SKM-1 (cell line): ENCODE measurements at regions not wholly inside any gene's neighbourhood (a gene's known extent, or its start where the extent isn't known, plus 50 kb on each side); places are given as distances from the start of the nearest gene placed in this dataset.

Experiments
- DNase-seq: peaks from one replicate; lab custom pipeline; 2025; ENCODE audit not compliant: unreplicated experiment; lab: John Stamatoyannopoulos, UW

DNA sequence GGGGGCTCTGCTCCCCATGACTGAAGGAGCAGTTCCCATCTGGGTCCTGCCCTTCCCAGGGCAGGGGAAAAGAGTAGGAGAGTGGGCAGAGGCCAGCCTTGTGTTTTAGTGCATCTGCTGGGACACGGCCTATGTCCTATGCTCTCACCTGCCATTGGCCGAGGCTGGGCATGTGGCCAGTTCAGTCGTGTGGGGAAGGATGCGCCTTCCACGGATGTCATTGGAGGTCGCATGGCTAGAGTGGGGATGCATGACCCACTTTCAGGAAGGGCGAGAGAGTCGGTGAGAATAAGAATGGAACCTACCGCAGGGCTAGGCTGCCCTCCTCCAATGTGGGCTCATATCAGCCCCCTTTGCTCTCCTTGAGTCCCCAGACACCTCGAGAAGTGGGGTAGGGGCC, 70.9 kb upstream of the HAAO start:
- no peak for DNase-seq

GRCh38 chr2:42862669-42863185, 70.3 kb upstream of the HAAO start:
- no peak for DNase-seq

GRCh38 chr2:42861321-42861720, 68.9 kb upstream of the HAAO start:
- no peak for DNase-seq

- DNase-seq = no peak
Measured at GRCh38 chr2:42860319-42861094, 68.1 kb upstream of the HAAO start.

DNA sequence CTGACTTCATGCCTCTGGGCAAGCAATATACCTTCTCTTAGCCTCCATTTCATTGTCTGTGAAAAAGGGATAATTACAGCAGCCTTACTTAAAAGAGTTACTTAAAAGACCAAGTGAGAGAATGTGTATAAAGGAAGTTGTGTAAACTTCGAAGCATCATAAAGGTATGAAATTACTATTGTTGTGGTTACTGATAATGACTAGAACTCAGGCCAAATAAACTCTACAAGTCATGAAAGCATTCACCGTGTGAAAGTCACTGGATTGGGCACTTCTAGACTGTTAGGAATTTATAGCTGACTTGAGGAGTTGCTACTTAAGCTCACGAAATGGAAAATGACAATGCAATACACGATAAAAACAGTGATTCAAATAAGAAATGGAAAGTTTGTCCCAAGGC, 67.4 kb upstream of the HAAO start:
- DNase-seq = no peak

- DNase-seq = peak; percentile 44
Measured at GRCh38 chr2:42859006-42859552, 66.7 kb upstream of the HAAO start.

- DNase-seq = no peak
Measured at GRCh38 chr2:42858140-42859005, 66.0 kb upstream of the HAAO start.

DNA sequence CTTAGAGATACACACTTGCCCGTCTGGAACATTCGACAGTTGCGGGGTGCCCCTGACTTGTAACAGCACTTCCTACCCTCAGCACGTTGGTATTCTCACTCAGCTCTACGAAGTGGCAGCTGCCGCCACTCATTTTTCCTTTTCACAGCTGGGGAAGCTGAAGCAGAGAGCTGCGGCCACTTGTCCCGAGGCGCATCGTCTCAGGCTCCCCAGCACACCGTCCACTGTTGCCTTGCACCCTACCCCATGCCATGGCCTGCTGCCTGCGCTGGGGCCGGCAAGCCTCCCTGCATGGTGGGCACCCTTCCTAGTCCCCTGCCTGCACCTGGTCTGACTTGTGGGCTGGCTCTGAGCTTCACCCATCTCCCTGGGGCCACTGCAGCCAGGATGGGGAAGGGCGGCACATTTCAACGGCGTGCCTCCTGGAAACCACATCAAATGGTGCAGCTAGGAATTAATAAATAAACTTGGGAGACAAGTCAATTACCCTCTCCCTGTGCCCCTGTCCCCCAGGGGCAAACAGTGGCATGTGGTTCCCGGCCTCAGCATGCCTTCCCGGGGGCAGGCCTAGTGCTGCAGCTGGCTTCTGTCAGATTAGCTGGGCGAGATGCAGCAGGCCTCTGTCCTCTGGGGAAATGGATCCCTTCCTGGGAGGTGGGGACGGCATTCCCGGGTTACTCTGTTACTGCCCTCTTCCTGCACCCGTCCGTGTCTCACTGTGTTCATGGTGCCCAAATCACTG, 64.7 kb upstream of the HAAO start:
- no peak for DNase-seq

- DNase-seq = no peak
Measured at GRCh38 chr2:42856106-42856860, 63.9 kb upstream of the HAAO start.

- DNase-seq = no peak
Measured at GRCh38 chr2:42855221-42855970, 63.0 kb upstream of the HAAO start.

DNA sequence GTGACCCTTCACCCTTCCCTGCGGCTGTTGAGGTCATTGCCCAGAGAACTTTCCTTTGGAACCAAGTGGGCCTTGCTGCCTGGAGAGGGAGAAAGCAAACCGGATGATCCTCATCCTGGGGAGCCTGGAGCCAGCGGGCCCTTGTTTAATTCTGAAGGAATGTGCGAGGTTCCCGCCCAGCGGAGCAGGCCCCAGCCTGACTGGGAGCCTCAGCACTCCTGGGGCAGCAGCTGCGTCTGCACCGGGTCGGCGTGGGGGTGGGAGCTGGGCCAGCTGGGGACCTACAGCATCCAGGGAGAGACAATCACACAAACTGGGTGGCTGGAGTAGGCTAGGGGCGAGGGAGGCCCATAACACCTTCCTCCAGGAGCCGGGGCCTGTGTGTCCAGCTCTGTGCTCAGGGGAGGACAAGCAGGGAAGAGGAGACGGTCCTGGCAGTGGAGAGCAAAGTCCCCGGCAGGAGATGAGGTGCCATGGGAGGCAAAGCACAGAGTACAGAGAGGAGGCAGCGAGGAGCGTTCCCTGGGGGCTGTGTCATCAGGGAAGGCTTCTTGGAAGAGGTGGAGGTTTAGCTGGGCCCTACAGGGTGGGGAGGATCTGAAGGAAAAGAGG, 61.9 kb upstream of the HAAO start:
- DNase-seq = no peak

- DNase-seq = no peak
Measured at GRCh38 chr2:42853549-42854206, 61.3 kb upstream of the HAAO start.

GRCh38 chr2:42852798-42853197, 60.4 kb upstream of the HAAO start:
- DNase-seq = no peak

DNA sequence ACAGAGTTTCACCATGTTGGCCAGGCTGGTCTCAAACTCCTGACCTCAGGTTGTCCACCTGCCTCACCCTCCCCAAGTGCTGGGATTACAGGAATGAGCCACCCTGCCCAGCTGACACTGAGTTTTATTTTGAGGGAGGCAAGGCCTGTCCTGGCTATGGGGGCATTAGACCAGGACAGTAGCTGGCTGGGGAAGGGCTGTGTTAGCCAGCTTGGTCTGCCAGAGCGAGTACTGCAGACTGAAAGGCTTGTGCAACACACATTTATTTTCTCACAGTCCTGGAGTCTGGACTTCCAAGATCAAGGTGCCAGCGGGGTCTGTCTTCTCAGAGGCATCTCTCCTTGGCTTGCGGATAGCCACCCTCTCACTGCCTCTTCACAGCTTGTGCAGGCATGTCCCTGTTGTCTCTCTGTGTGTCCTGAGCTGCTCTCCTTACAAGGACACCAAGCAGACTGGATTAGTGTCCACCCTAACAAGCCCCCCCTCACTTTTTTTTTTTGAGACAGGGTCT, 59.4 kb upstream of the HAAO start:
- DNase-seq = no peak

DNA sequence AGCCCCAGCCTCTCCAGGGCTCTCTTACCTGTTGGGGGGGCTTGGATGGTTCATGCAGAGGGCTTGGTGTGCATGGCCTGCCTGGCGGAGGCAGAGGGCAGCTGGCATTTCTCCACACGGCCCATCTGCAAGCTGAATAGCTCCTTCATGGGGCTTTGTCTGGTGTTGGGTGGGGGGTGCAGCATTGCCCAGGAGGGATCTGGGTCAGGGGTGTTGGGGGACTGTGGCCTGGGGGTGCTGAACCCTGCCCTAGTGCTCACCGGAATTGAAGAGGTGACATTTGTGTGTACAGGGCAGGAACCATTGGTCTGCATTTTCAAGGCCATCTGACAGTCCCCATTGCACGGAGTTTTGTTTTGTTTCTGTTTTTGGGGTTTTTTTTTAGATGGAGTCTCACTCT, 58.8 kb upstream of the HAAO start:
- DNase-seq = no peak

- DNase-seq = no peak
Measured at GRCh38 chr2:42850016-42850805, 57.8 kb upstream of the HAAO start.

DNA sequence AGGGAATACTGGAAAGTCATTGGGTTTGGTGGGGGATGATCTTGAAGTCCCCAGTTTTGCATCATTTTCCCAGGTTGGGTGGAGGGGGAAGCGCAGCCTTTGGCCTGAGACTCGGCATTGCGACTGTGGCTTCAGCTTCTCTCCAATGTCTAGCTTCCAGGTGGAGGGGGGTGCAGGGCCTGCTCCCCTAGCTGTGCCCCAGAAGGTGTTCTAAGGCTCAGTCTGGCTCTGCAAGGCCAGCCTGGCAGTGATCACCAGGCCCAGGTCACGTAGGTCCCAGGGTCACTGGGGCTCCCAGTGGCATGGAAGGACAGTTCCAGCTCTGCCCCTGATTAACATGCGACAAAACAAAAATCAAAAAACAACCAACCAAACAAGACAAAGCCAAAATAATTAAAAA, 56.9 kb upstream of the HAAO start:
- DNase-seq = no peak
